NCI-H2171 treated with DMSO at 0.1 percent for 48 hours (cell line): ENCODE measurements at regions not wholly inside any gene's neighbourhood (a gene's known extent, or its start where the extent isn't known, plus 50 kb on each side); places are given as distances from the start of the nearest gene placed in this dataset.
A peak's percentile ranks its signal among the peaks of the same experiment; 100 is the strongest.

Source experiments
- DNase-seq: peaks from one replicate; lab custom pipeline; 2025; lab: John Stamatoyannopoulos, UW

- DNase-seq = no peak
These were observed 242.3 kb upstream of the SP8 start for GRCh38 chr7:21029006-21029405.

DNA sequence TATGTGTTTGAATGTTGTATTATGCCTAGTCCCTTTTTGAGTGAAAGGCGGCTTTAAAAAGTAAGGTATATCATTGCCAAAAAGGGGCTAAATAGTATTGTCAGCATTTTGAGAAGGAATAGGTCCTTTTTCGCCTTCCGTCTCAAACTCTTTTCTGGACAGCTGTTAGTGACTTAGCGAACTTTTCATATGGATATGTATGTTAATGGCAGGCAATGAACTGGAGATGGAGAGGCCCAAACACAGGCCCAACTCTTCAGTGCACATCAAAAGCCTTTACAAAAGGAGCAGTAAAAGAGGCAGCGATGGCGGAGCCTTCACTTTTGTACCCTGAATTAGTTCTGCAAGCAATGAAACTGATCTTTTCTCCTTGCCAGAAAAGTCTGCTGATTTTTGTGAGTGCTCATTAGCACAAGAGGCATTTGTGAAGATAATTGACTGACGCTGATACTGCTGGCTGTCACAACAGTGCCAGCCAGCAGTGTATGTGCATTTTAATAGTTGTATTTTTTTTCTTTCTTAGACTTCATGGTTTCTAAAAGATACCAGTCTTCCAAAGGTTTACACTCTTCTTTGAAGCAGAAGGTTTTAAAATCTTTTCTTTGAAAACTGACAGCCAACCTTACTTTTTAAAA, 243.7 kb upstream of the SP8 start:
- DNase-seq = no peak

GRCh38 chr7:21041252-21041651, 254.6 kb upstream of the SP8 start:
- DNase-seq = no peak

- DNase-seq = no peak
These were observed 255.0 kb upstream of the SP8 start for GRCh38 chr7:21041666-21042065.

DNA sequence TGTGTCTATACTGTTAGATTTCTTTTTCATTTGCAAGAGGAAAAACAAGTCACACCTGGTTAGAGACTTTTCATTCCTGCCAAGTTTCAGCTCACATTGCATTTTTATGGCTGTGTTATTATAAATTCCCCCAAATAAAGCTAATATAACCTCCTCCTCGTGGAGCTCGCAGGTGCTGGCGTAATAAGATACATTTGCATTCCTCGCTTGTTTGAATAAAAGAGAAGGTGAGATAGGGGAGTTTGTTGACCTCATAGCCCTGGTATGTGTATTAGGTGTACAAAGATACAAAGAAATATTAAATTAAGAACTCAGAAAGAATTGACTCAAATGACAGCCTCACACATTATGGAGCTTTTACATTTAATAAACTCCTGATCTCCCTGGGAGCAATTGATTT, 257.7 kb upstream of the SP8 start:
- DNase-seq = no peak

GRCh38 chr7:21044913-21045568, 258.4 kb upstream of the SP8 start:
- DNase-seq = no peak

GRCh38 chr7:21051865-21052264, 265.2 kb upstream of the SP8 start:
- no peak for DNase-seq

GRCh38 chr7:21054427-21055112, 267.9 kb upstream of the SP8 start:
- DNase-seq = no peak

DNA sequence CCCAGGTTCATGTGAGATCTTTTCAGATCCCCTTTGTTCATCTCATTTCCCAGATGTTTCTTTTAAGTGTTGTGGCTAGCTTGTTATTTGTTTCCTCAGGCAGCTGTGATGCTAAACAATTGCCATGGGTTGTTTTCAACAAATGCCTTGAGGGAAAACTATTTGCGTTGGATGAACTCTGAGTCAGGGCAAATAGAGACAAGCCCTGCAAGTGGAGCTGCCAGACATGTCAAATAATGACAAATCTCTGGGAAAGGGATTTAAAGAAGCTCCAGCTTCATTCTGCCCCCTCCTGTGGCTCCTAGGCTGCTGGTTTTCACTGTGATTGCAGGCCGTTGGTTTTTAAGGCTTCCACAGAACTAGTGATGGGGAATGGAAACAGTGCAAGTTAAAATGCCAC, 272.4 kb upstream of the SP8 start:
- DNase-seq = no peak

DNA sequence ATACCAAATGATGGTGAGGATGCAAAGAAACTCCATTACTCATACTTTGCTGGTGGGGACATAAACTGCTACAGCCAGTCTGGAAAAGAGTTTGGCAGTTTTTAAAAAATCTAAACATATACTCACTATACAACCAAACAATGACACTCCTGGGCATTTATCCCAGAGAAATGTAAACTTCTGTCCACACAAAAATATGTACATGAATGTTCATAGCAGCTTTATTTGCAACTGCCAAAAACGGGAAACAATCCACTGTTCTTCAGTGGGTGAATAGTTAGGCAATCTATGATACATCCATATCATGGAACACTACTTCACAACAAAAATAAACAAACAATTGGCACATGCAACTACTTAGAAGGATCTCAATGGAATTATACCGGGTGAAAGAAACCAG, 276.4 kb upstream of the SP8 start:
- no peak for DNase-seq

DNA sequence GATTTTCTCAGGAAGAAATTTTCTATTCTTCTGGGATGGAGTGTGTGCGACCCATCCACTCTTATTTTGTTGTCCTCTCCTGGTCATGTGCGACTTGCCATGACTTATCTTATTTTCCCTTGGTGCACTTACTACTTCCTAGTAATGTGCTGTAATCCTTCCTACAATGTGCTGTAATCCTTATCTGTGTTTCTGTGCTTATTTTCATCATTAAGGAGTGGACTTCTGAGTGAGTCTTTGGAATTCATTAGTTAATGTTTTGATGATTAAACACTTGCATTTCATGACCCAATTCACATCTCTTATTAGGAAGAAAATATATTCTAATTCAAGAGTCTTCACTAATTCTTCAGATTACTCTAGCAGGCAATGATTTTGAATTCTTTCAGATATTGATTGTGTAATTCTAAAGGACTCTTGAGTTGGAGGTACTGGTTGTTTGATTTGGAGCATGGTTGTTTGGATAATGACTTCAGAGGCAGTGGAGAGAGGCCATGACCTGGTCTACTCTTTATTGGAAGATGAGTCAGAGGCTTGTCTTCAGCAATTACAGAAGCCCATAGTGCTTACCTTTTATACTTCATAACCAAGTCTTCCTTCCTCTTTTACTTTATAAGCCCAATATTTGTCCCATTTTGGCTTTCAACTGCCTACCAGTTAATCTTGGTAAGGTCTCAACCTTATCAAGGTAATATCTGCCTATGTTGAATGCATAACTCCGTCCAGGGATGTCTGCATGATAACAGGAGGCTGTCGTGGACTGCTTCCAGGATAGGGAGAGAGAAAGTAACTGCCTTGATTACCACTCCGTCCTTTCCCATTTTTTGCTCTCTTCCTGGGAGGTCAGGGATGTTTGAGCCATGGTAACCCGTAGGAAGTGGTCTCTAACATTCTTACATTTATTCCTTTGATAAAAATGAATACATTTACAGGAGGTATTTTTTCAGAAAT, 278.3 kb upstream of the SP8 start:
- DNase-seq = no peak

GRCh38 chr7:21066221-21066620, 279.5 kb upstream of the SP8 start:
- DNase-seq = no peak

- DNase-seq = no peak
These were observed 280.5 kb upstream of the SP8 start for GRCh38 chr7:21067216-21067615.

GRCh38 chr7:21070571-21071090, 283.9 kb upstream of the SP8 start:
- DNase-seq = no peak

GRCh38 chr7:21071561-21072501, 285.1 kb upstream of the SP8 start:
- no peak for DNase-seq

DNA sequence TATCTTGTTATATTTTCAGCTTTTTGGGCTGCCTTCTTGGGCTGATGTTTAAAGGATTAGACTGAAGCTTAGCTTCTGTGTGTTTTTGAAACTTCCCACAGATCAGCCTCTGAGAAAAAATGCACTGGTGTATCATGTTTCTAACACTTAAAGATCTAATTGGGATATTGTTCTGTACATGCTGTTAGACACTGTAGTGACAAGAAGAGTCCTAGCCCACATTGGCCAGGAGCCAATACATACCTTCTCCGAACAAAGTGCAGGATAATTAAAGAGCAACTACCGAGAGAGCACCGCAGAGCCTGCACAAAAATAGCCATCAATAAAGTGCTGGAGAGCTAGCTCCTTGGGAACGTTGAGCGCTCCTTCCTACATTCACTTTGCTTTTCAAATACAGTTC, 289.4 kb upstream of the SP8 start:
- DNase-seq = peak; percentile 54

DNA sequence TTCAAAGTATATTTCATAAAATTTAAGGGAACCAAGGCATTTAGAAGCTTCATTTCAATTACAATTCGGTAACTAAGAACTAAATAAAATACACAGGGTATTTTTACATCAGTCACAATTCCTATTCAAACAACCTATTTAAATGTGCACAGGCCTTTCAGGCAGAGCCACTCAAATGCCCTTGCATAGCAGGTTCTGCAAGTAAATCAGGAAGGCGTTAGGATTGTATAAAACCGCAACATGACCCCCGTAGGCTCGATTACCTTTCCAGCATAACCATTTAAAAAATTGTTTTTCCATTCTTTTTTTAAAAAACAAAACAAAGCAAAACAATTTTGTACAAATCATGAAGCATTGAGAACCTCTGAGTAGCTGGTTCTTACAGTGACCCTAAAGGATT, 289.9 kb upstream of the SP8 start:
- no peak for DNase-seq

GRCh38 chr7:21077602-21078001, 290.9 kb upstream of the SP8 start:
- DNase-seq = no peak

GRCh38 chr7:21084286-21084685, 297.6 kb upstream of the SP8 start:
- DNase-seq = no peak

DNA sequence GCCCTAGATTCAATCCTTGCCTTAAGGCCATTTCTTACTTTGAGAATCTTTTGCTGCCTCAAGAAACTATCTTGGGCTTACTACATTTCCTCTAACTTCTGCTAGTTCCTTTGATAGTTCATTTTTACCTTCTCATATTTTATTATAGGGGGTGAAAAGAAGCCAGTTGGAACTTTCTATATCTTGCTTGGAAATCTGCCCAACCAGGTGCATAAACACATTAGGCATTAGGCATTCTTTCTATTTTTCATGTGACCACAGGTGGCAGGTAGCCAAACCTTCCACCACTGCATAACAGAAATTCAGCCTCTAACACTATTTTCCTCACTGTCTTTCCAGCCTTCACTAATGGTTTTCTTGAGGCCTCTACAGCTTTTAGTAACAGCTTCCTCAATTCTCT, 300.0 kb upstream of the SP8 start:
- DNase-seq = no peak

DNA sequence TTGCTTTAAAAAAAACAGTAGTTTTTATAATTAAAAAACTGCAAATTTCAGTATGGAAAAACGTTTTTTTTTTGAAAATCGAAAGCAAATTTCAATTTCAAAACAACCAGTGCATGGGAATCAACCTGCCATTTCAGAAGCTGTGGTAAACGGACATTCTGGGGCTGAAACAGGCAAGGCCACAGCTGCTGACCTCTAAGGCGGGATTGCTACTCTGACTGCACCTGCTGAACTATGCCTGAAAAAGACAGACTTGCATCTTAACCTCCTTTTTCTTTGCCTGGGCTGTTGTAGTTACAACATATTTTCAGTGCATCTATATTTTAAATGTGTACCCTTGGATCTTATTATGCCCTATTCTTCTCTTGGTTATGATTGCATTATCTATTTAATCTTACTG, 303.0 kb upstream of the SP8 start:
- no peak for DNase-seq
